ENCODE measurements at regions not wholly inside any gene's neighbourhood (a gene's known extent, or its start where the extent isn't known, plus 50 kb on each side); places are given as distances from the start of the nearest gene placed in this dataset.

DNA sequence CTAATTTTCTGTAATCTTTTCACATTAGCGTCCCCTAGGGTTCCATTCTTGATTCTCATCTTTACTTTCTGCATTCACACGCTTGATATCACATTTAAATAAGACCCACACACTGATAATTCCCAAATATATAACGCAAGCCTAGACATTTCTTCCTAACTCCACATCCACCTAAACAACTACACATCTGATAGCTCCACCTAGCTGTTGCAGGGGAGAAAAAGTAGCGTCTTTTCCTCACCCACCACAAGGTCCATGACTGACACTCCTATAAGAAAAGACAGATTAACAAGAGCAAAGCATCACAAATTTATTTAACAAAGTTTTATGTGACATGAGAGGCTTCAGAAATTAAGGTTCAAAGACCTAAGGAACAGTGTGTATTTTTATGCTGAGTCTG lies 862.2 kb upstream of the DDX18 start:
- TF ChIP-seq SIN3A (IDR thresholded peaks at IDR 0.05; ENCODE audit: borderline replicate concordance, insufficient read depth, low read length), result no peak
- TF ChIP-seq TAF1 (IDR thresholded peaks at IDR 0.05; ENCODE audit: borderline replicate concordance, insufficient read depth, low read length), result no peak

DNA sequence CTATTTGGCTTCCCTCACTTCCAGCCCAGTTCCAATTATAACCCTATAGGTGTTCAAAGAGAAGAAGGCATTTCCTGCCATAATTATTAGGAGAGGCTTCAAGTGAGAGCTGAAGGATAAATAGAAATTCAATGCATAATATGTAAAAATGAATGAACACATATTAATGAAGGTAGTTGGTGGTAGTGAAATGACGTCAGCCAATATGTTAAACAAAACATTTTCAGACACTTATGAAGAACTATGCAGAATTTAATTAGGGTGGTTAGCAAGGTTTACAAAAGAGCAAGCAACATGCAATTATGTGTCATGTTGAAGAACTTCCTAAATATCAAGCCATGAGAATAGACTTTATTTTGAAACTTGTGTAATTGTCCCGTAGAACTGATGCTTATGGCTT lies 858.8 kb upstream of the DDX18 start:
- TF ChIP-seq POLR2AphosphoS5 (IDR thresholded peaks at IDR 0.05; ENCODE audit: low read depth, low read length) (no peak), TAF1 (IDR thresholded peaks at IDR 0.05; ENCODE audit: borderline replicate concordance, insufficient read depth, low read length) (no peak), SIN3A (IDR thresholded peaks at IDR 0.05; ENCODE audit: borderline replicate concordance, insufficient read depth, low read length) (no peak), FOXP2 (optimal IDR thresholded peaks at IDR 0.05; ENCODE audit: borderline replicate concordance, extremely low read depth, extremely low read length, insufficient read depth) (no peak)
- TF ChIP-seq, protein P1, sequence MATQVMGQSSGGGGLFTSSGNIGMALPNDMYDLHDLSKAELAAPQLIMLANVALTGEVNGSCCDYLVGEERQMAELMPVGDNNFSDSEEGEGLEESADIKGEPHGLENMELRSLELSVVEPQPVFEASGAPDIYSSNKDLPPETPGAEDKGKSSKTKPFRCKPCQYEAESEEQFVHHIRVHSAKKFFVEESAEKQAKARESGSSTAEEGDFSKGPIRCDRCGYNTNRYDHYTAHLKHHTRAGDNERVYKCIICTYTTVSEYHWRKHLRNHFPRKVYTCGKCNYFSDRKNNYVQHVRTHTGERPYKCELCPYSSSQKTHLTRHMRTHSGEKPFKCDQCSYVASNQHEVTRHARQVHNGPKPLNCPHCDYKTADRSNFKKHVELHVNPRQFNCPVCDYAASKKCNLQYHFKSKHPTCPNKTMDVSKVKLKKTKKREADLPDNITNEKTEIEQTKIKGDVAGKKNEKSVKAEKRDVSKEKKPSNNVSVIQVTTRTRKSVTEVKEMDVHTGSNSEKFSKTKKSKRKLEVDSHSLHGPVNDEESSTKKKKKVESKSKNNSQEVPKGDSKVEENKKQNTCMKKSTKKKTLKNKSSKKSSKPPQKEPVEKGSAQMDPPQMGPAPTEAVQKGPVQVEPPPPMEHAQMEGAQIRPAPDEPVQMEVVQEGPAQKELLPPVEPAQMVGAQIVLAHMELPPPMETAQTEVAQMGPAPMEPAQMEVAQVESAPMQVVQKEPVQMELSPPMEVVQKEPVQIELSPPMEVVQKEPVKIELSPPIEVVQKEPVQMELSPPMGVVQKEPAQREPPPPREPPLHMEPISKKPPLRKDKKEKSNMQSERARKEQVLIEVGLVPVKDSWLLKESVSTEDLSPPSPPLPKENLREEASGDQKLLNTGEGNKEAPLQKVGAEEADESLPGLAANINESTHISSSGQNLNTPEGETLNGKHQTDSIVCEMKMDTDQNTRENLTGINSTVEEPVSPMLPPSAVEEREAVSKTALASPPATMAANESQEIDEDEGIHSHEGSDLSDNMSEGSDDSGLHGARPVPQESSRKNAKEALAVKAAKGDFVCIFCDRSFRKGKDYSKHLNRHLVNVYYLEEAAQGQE (IDR thresholded peaks at IDR 0.05; ENCODE audit: insufficient read depth in 1 of 2, low read depth in 2 of 2, low read length in 2 of 2), result no peak

DNA sequence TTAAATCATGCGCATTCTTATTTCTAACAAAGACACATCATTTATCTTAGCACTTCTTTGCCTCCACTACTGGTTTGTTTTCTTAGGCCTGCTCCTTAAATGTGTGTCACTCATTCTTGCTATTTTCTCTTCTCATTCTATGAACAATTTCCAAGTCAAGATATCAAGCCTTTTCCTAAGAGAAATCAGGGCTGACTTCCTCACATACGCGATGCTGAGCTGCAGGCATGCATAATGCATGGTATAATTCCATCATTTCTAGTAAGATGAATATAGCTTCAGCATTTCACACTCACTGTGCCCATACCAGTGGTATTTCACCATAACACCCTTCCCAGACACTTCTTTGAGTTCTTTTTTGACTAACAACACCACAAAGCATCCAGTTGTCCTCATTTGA lies 838.9 kb upstream of the DDX18 start:
- TF ChIP-seq POLR2AphosphoS5 (IDR thresholded peaks at IDR 0.05; ENCODE audit: low read depth, low read length) (no peak), FOXP2 (optimal IDR thresholded peaks at IDR 0.05; ENCODE audit: borderline replicate concordance, extremely low read depth, extremely low read length, insufficient read depth) (no peak), SIN3A (IDR thresholded peaks at IDR 0.05; ENCODE audit: borderline replicate concordance, insufficient read depth, low read length) (no peak), TAF1 (IDR thresholded peaks at IDR 0.05; ENCODE audit: borderline replicate concordance, insufficient read depth, low read length) (no peak)
- TF ChIP-seq, protein P1 (IDR thresholded peaks at IDR 0.05; ENCODE audit: insufficient read depth in 1 of 2, low read depth in 2 of 2, low read length in 2 of 2), result no peak

DNA sequence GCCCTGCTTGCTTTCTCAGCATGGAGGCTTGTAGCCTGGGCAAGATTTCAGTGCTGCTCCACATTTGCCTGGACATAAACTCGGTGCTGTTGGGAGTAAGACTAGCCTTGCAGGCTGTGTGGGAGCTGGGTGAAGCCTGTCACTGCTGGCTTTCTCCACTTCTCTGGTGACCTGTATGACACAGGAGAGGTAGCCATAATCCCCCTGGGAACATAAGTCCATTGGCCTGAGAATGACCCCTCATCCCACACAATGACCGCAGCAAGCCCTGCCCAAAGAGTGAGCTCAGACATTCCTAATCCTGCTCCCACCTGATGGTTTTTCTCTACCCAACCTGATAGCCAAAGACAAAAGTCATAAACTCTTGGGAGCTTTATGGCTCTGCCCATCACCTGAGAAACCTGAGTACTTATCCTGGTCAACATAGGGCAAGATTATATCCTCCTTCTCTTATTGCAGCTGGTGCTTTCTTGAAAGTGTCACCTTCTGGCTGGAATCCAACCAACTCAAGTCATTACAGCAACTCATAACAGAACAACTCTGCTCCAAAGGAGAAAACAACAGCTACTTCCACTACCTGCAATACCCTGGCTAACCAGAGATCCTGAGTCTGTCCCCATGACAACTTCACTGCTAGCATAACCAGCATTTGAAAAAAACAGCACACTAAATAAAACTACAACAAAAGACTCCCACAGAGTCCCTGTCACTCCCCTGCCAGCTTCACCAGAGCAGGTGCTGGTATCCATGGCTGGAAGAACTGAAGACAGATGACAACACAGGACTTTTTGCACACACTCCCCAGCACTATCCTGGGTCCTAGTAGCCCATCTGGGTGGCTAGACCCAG lies 834.4 kb upstream of the DDX18 start:
- TF ChIP-seq, protein P1 (IDR thresholded peaks at IDR 0.05; ENCODE audit: insufficient read depth in 1 of 2, low read depth in 2 of 2, low read length in 2 of 2), result no peak
- TF ChIP-seq POLR2AphosphoS5 (IDR thresholded peaks at IDR 0.05; ENCODE audit: low read depth, low read length) (no peak), TAF1 (IDR thresholded peaks at IDR 0.05; ENCODE audit: borderline replicate concordance, insufficient read depth, low read length) (no peak), FOXP2 (optimal IDR thresholded peaks at IDR 0.05; ENCODE audit: borderline replicate concordance, extremely low read depth, extremely low read length, insufficient read depth) (no peak), SIN3A (IDR thresholded peaks at IDR 0.05; ENCODE audit: borderline replicate concordance, insufficient read depth, low read length) (no peak)

DNA sequence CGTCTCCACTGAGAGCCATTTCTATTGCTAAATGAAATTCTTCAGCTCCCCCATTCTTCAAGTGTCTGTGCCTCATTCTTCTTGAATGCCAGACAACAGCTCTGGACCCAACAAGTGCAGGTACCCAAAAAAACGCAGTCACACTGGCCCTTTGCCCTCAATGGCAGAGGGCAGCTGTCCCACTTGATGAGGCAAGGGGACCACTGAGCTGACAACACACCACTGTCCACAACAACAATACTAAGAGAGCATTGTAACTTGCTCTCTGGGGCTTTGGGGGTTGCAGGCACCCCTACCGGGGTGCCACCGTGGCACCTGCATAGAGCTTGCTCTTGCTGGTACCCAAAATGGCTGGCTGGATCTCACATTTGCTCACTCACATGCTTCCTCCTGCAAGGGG lies 827.0 kb upstream of the DDX18 start:
- TF ChIP-seq, protein P1 (IDR thresholded peaks at IDR 0.05; ENCODE audit: insufficient read depth in 1 of 2, low read depth in 2 of 2, low read length in 2 of 2), result no peak
- TF ChIP-seq TAF1 (IDR thresholded peaks at IDR 0.05; ENCODE audit: borderline replicate concordance, insufficient read depth, low read length), result no peak
- TF ChIP-seq SIN3A (IDR thresholded peaks at IDR 0.05; ENCODE audit: borderline replicate concordance, insufficient read depth, low read length), result no peak

All from PFSK-1 (cell line).